ENCODE measurements at regions not wholly inside any gene's neighbourhood (a gene's known extent, or its start where the extent isn't known, plus 50 kb on each side); places are given as distances from the start of the nearest gene placed in this dataset.
A peak's percentile ranks its signal among the peaks of the same experiment; 100 is the strongest.

GRCh38 chr6:23890543-23891227 lies 235.3 kb upstream of the NRSN1 start:
- WGBS, result 27% methylated on average over 3 of the region's 3 CpGs
- no peak for DNase-seq (ENCODE audit: low spot score)
- TF ChIP-seq HNF4G (IDR thresholded peaks at IDR 0.05), result no peak
- peak in 1 of 2 donors; percentile 44 for TF ChIP-seq RAD21 (IDR thresholded peaks at IDR 0.05)
- peak; percentile 46 for TF ChIP-seq ZBTB33 (IDR thresholded peaks at IDR 0.05)
- peak; percentile 97 to 99 for TF ChIP-seq JUND (IDR thresholded peaks at IDR 0.05)
- peak in 1 of 2 donors; percentile 15 for TF ChIP-seq EGR1 (IDR thresholded peaks at IDR 0.05; ENCODE audit: low read depth in 2 of 2)
- TF ChIP-seq FOXA2 (IDR thresholded peaks at IDR 0.05), result peak; percentile 72
- peak; percentile 54 for TF ChIP-seq MAX (IDR thresholded peaks at IDR 0.05)
- no peak for TF ChIP-seq REST (IDR thresholded peaks at IDR 0.05)
- TF ChIP-seq NR2F2 (IDR thresholded peaks at IDR 0.05), result no peak
- TF ChIP-seq RXRA (IDR thresholded peaks at IDR 0.05), result peak in 1 of 2 donors; percentile 62
- peak in 1 of 2 donors; percentile 19 for TF ChIP-seq GABPA (IDR thresholded peaks at IDR 0.05 in 1 of 2, conservative IDR thresholded peaks at IDR 0.05 in 1 of 2)
- TF ChIP-seq SP1 (IDR thresholded peaks at IDR 0.05), result no peak
- peak; percentile 95 for TF ChIP-seq ATF3 (IDR thresholded peaks at IDR 0.05)
- TF ChIP-seq CTCF (IDR thresholded peaks at IDR 0.05; ENCODE audit: low read depth, low read length, missing input control), result no peak
- no peak for TF ChIP-seq TAF1 (conservative IDR thresholded peaks at IDR 0.05)
- peak; percentile 61 for TF ChIP-seq YY1 (IDR thresholded peaks at IDR 0.05)
- TF ChIP-seq FOXA1 (IDR thresholded peaks at IDR 0.05), result no peak
- peak; percentile 29 to 70 for TF ChIP-seq HNF4A (conservative IDR thresholded peaks at IDR 0.05)

More at GRCh38 chr6:23890543-23891227, 235.3 kb upstream of the NRSN1 start:
- Histone ChIP-seq H3K36me3 (ENCODE audit: control insufficient read depth in 4 of 4, insufficient read depth in 3 of 4, low read depth in 1 of 4, low read length in 3 of 4) (no peaks in the 10 kb centered on the region), H3K9me3 (ENCODE audit: control insufficient read depth in 4 of 4, low read length in 3 of 4) (no peaks in the 10 kb centered on the region), H3K9ac (ENCODE audit: low read depth in 1 of 2, low read length in 2 of 2) (no peak overlapping the region), H3K4me1 (ENCODE audit: control insufficient read depth in 4 of 4, insufficient read depth in 4 of 4, low read length in 3 of 4) (peaks cover 0 to 5% (median under 1%) of the 10 kb centered on the region in 4 donors), H3K27ac (ENCODE audit: low read depth in 1 of 2, low read length in 2 of 2) (peak overlapping the region; percentile 61 to 70), H3K4me3 (ENCODE audit: low read depth in 1 of 3, low read length in 3 of 3) (no peak overlapping the region), H3K27me3 (ENCODE audit: control insufficient read depth in 4 of 4, insufficient read depth in 4 of 4, low read length in 3 of 4) (no peaks in the 10 kb centered on the region)
